ENCODE measurements at regions not wholly inside any gene's neighbourhood (a gene's known extent, or its start where the extent isn't known, plus 50 kb on each side); places are given as distances from the start of the nearest gene placed in this dataset.
"Not testable (repeated sequence)": the region's sequence is repeated elsewhere in the genome, so short reads cannot be mapped to it uniquely, and the experiment has no call there.

DNA sequence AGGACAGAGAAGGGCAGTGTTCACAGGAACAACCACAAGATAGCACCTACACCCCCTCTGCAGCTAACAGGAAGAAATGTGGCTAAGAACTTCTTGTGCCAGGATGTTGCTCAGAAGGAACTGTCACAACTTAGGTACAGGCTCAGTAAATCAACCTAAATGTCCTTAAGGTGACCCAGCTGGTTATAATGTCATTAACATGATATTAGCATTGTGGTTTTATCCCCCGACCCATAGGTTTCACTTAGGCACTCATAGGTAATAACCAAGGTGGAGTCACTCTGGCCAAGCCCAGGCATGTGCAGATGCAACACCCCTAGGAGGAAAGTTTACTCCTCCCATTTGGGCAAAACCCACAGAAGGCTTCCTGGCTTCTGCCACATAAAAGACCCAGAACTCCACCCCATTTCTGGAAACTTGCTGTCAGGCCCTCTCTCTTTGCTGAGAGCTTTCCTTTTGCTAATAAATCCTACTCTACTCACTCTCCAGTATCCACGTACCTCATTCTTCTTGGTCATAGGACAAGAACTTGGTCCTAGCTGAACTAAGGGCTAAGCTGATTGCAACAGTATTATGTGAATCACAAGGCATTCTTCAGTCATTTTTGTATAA, 951.3 kb downstream of the SLITRK5 start:
- no peak for DNase-seq

GRCh38 chr13:88623150-88623549, 952.0 kb downstream of the SLITRK5 start:
- no peak for DNase-seq

DNA sequence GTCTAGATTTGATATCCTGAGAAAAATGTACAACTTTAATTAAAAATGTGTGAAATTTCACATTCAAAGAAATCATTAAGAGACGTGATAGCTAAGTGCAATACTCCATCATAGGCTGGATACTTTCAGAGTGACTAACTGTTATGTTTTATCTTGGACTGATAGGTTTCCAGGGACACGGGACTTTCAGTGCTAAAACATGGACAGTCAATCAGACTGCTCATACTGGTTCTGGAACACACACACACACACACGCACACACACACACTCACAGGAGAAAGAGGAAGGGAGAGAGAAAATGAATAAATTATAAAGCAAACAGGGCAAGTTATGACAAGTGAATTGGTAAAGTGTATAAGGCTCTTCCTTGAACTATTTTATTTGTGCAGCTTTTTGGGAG, 955.9 kb downstream of the SLITRK5 start:
- no peak for DNase-seq

DNA sequence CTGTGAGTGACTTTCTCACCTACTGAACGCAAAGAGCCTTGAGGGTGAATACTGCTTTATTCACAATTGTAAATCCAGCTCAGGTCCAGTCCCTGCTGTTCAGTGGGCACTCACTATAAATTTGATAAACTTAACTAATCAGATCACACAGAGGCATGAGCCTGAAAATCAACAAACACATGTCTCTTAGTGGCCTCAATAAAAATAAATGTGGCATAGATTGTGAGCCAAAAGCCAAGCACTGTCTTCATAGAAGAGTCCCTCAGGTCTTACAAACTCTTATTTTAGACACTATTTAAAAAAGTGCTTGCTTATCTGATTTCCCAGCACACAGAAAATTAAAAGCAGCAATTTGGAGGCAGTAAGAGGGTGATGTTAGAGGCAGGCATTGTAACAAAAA, 957.7 kb downstream of the SLITRK5 start:
- DNase-seq, result no peak

DNA sequence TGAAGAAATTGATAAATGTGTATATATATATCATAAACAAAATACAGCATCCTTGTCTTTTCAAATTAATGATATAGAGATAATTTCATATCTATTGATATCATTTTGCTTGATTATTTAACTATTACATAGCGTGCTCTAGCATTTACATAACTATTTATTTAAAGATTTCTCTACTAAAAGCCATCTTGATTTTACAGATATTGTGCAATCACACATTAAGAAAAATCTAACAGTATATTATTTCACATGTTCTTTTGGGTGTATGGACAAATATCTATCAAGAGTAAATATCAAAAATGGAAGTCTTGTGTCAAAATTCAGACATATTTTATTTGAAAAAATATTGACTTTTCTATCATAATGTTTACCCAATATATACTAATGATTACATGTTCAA, 966.8 kb downstream of the SLITRK5 start:
- DNase-seq, result no peak

DNA sequence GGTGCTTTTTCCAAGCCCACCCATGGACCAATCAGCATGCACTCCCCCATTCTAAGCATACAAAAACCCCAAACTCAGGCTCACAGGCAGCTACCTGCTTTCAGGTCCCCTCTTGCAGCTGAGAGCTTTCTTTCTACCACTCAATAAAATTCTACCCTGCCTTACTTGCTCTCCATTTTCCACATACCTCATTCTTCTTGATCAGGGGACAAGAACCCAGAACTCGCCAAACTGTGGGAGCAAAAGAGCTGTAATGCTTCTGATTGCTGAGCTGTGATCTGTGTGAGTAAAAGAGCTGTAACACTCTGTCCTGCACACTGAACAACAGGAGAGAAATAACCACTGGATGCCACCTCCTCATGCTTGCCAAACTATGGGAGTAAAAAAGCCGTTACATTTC, 972.1 kb downstream of the SLITRK5 start:
- no peak for DNase-seq

DNA sequence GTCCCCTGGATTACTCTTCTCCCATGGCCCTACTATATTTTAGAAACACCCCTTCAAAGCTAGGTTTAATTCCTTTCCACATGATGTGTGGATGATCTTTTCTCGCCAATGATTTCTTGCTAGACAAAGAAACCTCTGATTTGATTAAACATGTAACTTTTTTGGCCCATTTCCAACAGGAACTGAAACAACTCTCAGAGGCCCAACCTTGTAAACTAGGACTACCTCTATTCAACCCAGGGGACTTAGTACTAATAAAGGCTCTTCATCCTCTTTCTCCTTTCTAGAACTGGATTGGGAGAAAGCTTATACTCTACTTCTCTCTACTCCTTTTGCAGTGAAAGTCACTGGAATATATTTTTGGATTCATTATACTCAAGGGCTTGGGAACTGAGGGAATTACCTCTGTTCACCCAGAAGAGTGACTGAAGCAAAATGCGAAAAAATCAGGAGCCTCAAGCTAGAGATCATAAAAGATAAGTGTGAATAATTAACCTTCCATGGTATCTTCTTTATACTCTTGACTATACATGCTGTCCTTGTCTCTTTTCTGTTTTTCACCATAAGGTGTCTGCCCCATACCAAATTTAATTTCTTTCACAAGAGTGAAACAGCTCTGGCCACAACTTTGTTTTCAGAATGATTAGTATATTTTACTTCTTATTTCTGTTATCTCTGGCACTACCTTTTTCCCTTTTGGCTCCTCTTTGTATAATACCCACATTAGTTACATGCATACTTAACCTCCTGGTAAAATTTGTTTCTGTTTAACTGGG, 977.6 kb downstream of the SLITRK5 start:
- DNase-seq, result no peak

- DNase-seq, result no peak
Measured at GRCh38 chr13:88649855-88650254, 978.7 kb downstream of the SLITRK5 start.

DNA sequence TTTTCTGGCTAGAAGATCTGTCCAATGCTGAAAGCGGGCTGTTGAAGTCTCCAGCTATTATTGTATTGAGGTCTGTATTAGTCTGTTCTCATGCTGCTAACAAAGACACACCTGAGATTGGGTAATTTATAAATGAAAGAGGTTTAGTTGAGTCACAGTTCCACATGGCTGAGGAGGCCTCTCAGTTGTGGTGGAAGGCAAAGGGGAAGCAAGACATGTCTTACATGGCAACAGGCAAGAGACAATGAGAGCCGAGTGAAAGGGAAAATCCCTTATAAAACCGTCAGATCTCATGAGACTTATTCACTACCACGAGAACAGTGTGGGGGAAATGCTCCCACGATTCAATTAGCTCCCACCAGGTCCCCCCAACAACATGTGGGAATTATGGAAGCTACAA, 980.4 kb downstream of the SLITRK5 start:
- DNase-seq, result no peak

DNA sequence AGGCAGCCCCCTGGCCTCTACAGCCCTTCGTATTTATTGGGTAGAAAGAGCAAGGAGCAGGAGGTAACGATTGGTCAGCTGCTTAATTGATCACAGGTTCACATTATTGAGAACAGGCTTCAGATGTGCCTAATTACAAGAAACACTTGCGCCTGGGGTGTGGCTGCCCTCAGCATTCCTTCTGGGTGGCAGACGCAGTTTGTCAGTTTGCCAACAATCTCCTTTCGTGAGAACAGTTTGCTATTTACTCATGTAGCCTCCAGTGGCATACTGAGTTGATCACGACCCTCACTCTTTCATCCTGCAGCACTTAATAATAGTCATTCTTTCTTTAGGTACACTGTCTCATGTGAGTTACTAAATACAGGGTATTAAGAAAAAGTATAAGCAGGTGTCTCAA, 985.6 kb downstream of the SLITRK5 start:
- no peak for DNase-seq

DNA sequence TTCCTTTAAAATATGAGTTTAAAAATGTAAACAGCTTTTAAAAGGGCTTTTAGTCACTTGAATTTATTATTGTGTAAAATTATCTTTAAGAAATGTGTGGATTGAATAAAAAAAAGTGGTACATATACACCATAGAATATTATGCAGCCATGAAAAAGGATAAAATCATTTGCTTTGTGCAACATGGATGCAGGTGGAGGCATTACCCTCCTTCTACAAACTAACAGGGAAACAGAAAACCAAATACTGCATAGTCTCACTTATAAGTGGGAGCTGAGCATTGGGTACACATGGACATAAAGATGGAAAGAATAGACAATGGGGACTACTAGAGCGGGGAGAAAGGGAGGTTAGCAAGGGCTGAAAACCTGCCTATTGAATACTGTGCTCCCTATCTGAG, 999.3 kb downstream of the SLITRK5 start:
- no peak for DNase-seq

GRCh38 chr13:88674841-88675240, 1003.7 kb downstream of the SLITRK5 start:
- no peak for DNase-seq

DNA sequence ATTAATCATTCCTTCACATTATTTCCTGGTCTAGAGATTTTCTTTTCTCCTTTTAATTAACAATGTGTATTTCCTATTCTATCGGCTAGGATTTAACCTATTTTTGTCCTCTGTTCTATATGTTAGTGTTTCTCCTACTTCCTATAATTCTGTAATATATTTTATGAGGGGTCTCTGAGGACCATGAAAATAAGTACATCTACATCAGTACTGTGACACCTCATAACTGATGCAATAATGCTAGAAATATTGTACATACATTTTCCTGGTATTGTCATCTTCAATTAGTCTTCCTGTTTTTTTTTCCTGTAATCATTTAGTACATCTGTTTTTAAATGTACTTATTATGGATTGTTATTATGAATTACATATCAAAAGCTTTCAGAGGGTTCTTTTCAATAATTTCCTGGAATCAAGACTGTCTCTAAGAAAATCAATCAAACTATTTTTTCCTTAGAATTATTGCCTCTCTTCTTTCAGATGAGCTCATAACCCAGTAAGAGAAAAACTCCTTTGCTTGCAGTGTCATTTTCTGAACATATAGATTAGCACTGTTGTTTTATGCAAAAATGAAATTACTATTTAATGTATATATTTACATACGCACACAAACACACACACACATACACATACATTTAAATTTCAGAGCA, 1004.3 kb downstream of the SLITRK5 start:
- DNase-seq, result no peak

DNA sequence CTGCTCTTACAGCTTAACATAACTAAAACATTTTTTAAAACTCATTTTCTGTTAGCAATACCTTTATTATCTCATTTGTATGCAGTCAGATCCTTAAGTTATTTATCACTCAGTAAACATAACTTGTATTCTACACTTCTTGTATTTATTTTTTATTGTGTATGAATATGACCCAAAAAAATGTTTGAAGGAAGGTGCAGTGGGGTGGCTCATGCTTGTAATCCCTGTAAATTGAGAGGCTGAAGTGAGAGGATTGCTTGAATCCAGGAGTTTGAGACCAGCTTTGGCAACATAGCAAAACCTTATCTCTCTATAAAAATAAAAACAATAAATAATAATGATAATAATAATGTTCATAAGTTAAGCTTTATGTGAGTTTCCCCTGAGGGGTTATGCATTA, 1004.8 kb downstream of the SLITRK5 start:
- no peak for DNase-seq

GRCh38 chr13:88685459-88685858, 1014.3 kb downstream of the SLITRK5 start:
- no peak for DNase-seq

- DNase-seq, result no peak
Measured at GRCh38 chr13:88701551-88701950, 1030.4 kb downstream of the SLITRK5 start.

DNA sequence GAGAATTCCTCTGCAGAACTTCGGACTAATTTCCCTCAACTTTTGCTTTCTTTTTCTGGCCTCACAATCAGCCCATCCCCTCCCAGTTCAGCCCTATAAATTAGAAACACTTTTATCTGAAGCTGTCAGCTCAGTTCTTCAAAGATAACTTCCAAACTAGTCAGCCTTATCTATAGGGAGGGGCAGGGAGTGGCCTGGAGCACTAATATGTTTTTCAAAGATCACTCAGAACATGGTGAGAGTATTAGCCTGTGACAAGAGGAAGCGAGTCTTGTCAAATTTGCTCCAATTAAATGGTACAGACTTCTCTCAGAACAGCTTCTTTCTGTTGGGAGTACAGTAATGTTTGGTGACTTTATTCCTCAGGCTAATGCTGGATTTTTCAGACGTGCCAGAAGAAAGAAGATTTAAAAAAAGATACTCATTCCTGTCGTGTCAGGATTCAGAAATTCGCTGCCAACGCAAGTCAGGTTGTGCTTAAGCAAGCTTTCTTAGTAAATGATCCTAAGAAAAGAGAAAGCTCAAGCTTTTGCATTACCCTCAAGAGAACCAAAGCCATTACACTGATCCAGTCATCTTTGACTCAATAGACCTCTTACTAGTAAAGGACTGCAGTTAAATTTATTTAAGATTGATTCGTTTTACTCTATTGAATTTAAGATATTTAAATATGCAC, 1033.6 kb downstream of the SLITRK5 start:
- no peak for DNase-seq

- DNase-seq, result no peak
Measured at GRCh38 chr13:88707646-88708045, 1036.5 kb downstream of the SLITRK5 start.

- DNase-seq, result no peak
Measured at GRCh38 chr13:88717946-88718345, 1046.8 kb downstream of the SLITRK5 start.

GRCh38 chr13:88718781-88719180, 1047.6 kb downstream of the SLITRK5 start:
- no peak for DNase-seq

GRCh38 chr13:88726075-88726474, 1054.9 kb downstream of the SLITRK5 start:
- no peak for DNase-seq

- DNase-seq, result not testable (repeated sequence)
Measured at GRCh38 chr13:88727236-88727635, 1056.1 kb downstream of the SLITRK5 start.

- no peak for DNase-seq
Measured at GRCh38 chr13:88729605-88730004, 1058.4 kb downstream of the SLITRK5 start.

- DNase-seq, result no peak
Measured at GRCh38 chr13:88736026-88736425, 1064.9 kb downstream of the SLITRK5 start.
